Peyer's patch (tissue), 4 donors: ENCODE measurements at regions not wholly inside any gene's neighbourhood (a gene's known extent, or its start where the extent isn't known, plus 50 kb on each side); places are given as distances from the start of the nearest gene placed in this dataset.

Source experiments
- CTCF ChIP-seq, 6 experiments: fragments of 450-650 bp in 4 of 6; fragments of 200-600 bp in 2 of 6; sonication (generic) in 1 of 6; IDR thresholded peaks; one replicate each; pipeline ENCODE4 v1.5.1; 2017 to 2019; ENCODE audit warnings: antibody characterized with exemption in 6 of 6, mild to moderate bottlenecking in 3 of 6, moderate library complexity in 1 of 6
- POLR2A ChIP-seq, 2 donors: fragments of 450-650 bp; IDR thresholded peaks; one replicate each; pipeline ENCODE4 v1.5.1; 2017; ENCODE audit warnings: antibody characterized with exemption in 2 of 2, mild to moderate bottlenecking in 2 of 2, moderate library complexity in 2 of 2

- TF ChIP-seq CTCF (IDR thresholded peaks at IDR 0.05) (no peak), POLR2A (IDR thresholded peaks at IDR 0.05) (no peak)
Observed at GRCh38 chr7:142670511-142670910, 78.8 kb upstream of the PRSS1 start.
